Smooth muscle cell (in vitro differentiated cells): ENCODE measurements at regions not wholly inside any gene's neighbourhood (a gene's known extent, or its start where the extent isn't known, plus 50 kb on each side); places are given as distances from the start of the nearest gene placed in this dataset.

Experiments
- DNase-seq: peaks from one replicate; lab custom pipeline; 2025; ENCODE audit not compliant: unreplicated experiment; lab: John Stamatoyannopoulos, UW
- H2AFZ ChIP-seq: fragments of 200-600 bp; sonication (generic); 2 replicates; pipeline ENCODE4 v1.6.0; 2016; ENCODE audit warnings: antibody characterized with exemption, low read depth, mild to moderate bottlenecking
- H3F3A ChIP-seq: fragments of 200-600 bp; sonication (generic); 2 replicates; pipeline ENCODE4 v1.6.0; 2017; ENCODE audit warnings: antibody characterized with exemption, low read depth
- H3K27ac ChIP-seq: fragments of 200-600 bp; sonication (generic); 2 replicates; pipeline ENCODE4 v1.5.1; 2016; ENCODE audit warnings: low read depth, mild to moderate bottlenecking
- H3K27me3 ChIP-seq: fragments of 200-600 bp; sonication (generic); 2 replicates; pipeline ENCODE4 v1.6.1; 2016; ENCODE audit warnings: low read depth, mild to moderate bottlenecking
- H3K36me3 ChIP-seq: fragments of 200-600 bp; sonication (generic); 2 replicates; pipeline ENCODE4 v1.5.1; 2016; ENCODE audit warnings: low read depth
- H3K4me1 ChIP-seq: fragments of 200-600 bp; sonication (generic); 2 replicates; pipeline ENCODE4 v1.5.1; 2016; ENCODE audit warnings: low read depth
- H3K4me2 ChIP-seq: fragments of 200-600 bp; sonication (generic); 2 replicates; pipeline ENCODE4 v1.6.0; 2016; ENCODE audit warnings: mild to moderate bottlenecking
- H3K4me3 ChIP-seq: fragments of 200-600 bp; sonication (generic); 2 replicates; pipeline ENCODE4 v1.5.1; 2016; ENCODE audit warnings: mild to moderate bottlenecking
- H3K79me2 ChIP-seq: fragments of 200-600 bp; sonication (generic); 2 replicates; pipeline ENCODE4 v1.6.0; 2016; ENCODE audit warnings: low read depth, mild to moderate bottlenecking
- H3K9ac ChIP-seq: fragments of 200-600 bp; sonication (generic); 2 replicates; pipeline ENCODE4 v1.6.0; 2016; ENCODE audit warnings: low read depth
- H3K9me3 ChIP-seq: fragments of 200-600 bp; sonication (generic); replicated peaks from 2 replicates; pipeline ENCODE4 v1.5.1; 2016; ENCODE audit warnings: low read depth
- H4K20me1 ChIP-seq: fragments of 200-600 bp; sonication (generic); 2 replicates; pipeline ENCODE4 v1.6.0; 2016; ENCODE audit warnings: low read depth
- WGBS: methylation state at CpG from one replicate; pipeline ENCODE4 v1.1.7; 2016; ENCODE audit warnings: low lambda C conversion rate; 5-methylcytosine and 5-hydroxymethylcytosine counted together
- TF ChIP-seq, protein P1 (sequence below): fragments of 200-600 bp; sonication (generic); IDR thresholded peaks from 2 replicates; pipeline ENCODE4 v1.5.1; 2017; ENCODE audit warnings: borderline replicate concordance, mild to moderate bottlenecking, antibody characterized with exemption; ENCODE audit not compliant: insufficient read depth, poor library complexity, severe bottlenecking

DNA sequence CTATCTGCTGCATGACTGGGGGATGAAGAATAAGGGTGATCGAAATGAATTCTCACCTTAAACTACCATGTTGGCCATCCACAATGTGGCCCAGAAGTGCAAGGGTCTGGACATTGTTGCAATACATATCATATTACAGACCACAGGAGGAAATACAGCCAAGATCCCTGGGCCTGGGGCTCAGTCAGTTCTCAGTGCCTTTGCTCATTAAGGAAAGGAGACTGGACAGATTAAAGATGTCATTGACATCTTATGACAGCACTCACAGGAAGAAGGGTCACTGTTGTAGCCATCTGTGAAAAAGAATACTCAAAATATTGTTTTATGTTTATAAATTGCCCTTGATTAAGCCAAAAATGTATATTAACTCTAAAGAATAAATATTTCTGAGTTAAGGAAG lies 1345.2 kb downstream of the FSTL5 start:
- no peaks in the 10 kb centered on the region for H3K36me3 ChIP-seq
- H3K4me1 ChIP-seq, result no peaks in the 10 kb centered on the region
- 100% methylated on average over 1 of the region's 1 CpG for WGBS
- H4K20me1 ChIP-seq, result no peaks in the 10 kb centered on the region
- no peaks in the 10 kb centered on the region for H3K27me3 ChIP-seq
- H3K4me2 ChIP-seq, result no peak overlapping the region
- DNase-seq, result no peak
- H3K9me3 ChIP-seq, result no peaks in the 10 kb centered on the region
- no peak overlapping the region for H3K9ac ChIP-seq
- H3K4me3 ChIP-seq, result no peak overlapping the region
- H2AFZ ChIP-seq, result no peak overlapping the region
- no peak overlapping the region for H3K27ac ChIP-seq
- no peaks in the 10 kb centered on the region for H3F3A ChIP-seq
- TF ChIP-seq, protein P1, sequence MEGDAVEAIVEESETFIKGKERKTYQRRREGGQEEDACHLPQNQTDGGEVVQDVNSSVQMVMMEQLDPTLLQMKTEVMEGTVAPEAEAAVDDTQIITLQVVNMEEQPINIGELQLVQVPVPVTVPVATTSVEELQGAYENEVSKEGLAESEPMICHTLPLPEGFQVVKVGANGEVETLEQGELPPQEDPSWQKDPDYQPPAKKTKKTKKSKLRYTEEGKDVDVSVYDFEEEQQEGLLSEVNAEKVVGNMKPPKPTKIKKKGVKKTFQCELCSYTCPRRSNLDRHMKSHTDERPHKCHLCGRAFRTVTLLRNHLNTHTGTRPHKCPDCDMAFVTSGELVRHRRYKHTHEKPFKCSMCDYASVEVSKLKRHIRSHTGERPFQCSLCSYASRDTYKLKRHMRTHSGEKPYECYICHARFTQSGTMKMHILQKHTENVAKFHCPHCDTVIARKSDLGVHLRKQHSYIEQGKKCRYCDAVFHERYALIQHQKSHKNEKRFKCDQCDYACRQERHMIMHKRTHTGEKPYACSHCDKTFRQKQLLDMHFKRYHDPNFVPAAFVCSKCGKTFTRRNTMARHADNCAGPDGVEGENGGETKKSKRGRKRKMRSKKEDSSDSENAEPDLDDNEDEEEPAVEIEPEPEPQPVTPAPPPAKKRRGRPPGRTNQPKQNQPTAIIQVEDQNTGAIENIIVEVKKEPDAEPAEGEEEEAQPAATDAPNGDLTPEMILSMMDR, result no peak
- H3K79me2 ChIP-seq, result no peaks in the 10 kb centered on the region

DNA sequence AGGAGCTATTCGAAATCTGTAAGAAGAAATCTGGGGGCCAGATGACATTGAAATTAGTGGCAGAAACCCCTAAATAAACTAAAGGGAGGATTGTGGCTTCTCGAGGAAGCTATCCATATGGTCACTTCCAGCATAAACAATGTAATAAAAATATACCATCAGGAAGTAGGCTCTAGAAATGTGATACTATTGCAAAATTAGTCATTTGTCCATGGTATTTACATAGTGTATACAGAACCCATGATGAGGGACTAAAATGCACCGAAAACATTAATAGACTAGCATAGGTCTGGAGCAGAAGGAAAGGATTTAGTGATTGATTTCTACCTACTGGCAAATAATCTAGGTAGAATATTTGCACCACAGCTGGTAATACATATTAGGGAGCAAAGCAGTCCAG lies 1344.0 kb downstream of the FSTL5 start:
- no peak overlapping the region for H3K9ac ChIP-seq
- DNase-seq, result no peak
- no peaks in the 10 kb centered on the region for H3K36me3 ChIP-seq
- H3K79me2 ChIP-seq, result no peaks in the 10 kb centered on the region
- H4K20me1 ChIP-seq, result no peaks in the 10 kb centered on the region
- H3K27ac ChIP-seq, result no peak overlapping the region
- no peaks in the 10 kb centered on the region for H3K9me3 ChIP-seq
- TF ChIP-seq, protein P1, result no peak
- H3K4me3 ChIP-seq, result no peak overlapping the region
- H3K4me2 ChIP-seq, result no peak overlapping the region
- H3K27me3 ChIP-seq, result no peaks in the 10 kb centered on the region
- no peaks in the 10 kb centered on the region for H3F3A ChIP-seq
- H3K4me1 ChIP-seq, result no peaks in the 10 kb centered on the region
- H2AFZ ChIP-seq, result no peak overlapping the region
- WGBS, result 89% methylated on average over 3 of the region's 3 CpGs

DNA sequence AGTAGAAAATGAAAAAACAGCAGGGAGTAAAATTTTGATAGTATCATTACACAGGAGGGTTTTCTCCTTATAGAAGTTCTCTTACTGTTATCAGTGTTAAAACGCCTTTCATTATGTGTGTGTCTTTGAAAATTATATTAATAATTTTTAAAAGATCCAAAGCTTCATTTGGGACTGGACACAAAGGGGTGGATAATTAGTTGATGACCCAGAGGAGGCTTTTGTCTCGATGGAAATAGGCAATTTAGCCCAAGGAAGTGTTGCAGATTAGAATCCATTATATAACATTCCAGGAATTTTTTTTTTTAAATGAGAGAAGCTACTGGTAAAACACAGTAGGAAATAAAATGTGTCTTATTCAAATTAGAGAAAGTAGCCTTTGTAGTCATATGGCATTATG lies 1339.3 kb downstream of the FSTL5 start:
- no peaks in the 10 kb centered on the region for H3F3A ChIP-seq
- no peaks in the 10 kb centered on the region for H3K27me3 ChIP-seq
- no peak for DNase-seq
- H3K4me1 ChIP-seq, result no peaks in the 10 kb centered on the region
- no peaks in the 10 kb centered on the region for H3K79me2 ChIP-seq
- TF ChIP-seq, protein P1, result no peak
- no peak overlapping the region for H3K9ac ChIP-seq
- 82% methylated on average over 2 of the region's 2 CpGs for WGBS
- H3K9me3 ChIP-seq, result no peaks in the 10 kb centered on the region
- H3K27ac ChIP-seq, result no peak overlapping the region
- no peaks in the 10 kb centered on the region for H3K36me3 ChIP-seq
- H4K20me1 ChIP-seq, result no peaks in the 10 kb centered on the region
- H3K4me2 ChIP-seq, result no peak overlapping the region
- no peak overlapping the region for H3K4me3 ChIP-seq
- no peak overlapping the region for H2AFZ ChIP-seq

DNA sequence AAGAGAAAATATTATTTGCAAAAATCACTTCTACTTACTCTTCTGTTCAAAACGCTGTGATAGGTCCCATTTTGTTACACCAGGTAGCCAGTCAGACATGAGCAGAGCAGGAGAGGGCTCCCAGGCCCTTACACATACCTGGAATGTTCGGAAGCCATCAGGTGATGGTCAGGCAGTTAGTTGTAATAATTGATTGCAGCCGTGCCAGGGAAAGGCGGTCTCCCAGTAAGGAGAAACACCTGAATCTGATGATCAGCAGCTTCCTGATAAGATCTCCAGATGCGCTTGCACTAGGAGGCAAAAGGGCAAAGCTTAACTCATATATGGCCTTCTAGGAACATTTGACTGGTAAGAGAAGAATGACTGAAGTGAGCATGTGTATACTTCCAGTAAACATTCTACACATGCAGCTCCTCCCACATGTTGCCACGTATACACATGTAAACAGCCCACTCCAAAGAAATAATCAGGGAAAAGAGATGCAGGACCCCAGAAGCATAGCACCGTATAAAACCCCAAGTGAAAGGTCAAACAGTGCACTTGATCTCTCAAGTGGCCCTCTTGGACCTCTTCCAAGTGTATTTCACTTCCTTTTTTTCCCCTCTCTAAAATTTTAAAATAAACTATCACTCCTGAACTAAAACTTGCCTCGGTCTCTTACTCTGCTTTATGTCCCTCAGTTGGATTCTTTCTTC lies 1338.0 kb downstream of the FSTL5 start:
- no peak overlapping the region for H3K9ac ChIP-seq
- no peaks in the 10 kb centered on the region for H3K36me3 ChIP-seq
- H3K79me2 ChIP-seq, result no peaks in the 10 kb centered on the region
- no peaks in the 10 kb centered on the region for H3K27me3 ChIP-seq
- no peak overlapping the region for H3K4me2 ChIP-seq
- no peaks in the 10 kb centered on the region for H3K4me1 ChIP-seq
- H2AFZ ChIP-seq, result no peak overlapping the region
- H3K9me3 ChIP-seq, result no peaks in the 10 kb centered on the region
- H3F3A ChIP-seq, result no peaks in the 10 kb centered on the region
- H3K4me3 ChIP-seq, result no peak overlapping the region
- WGBS, result 86% methylated on average over 8 of the region's 8 CpGs
- no peak for DNase-seq
- no peaks in the 10 kb centered on the region for H4K20me1 ChIP-seq
- TF ChIP-seq, protein P1, result no peak
- H3K27ac ChIP-seq, result no peak overlapping the region
